Left lung (tissue), 4 donors: ENCODE measurements at regions not wholly inside any gene's neighbourhood (a gene's known extent, or its start where the extent isn't known, plus 50 kb on each side); places are given as distances from the start of the nearest gene placed in this dataset.

Experiments
- ATAC-seq: fragments of 200-7000 bp; cut with Tn5 transposase; one replicate; pipeline ENCODE4 v1.9.1; 2020; ENCODE audit warnings: moderate library complexity
- DNase-seq, 4 donors: peaks; one replicate each; pipeline ENCODE4 v3.0.0-alpha.2; 2013 to 2020
- H3K27ac ChIP-seq, 2 donors: fragments of 200-600 bp; sonication (generic) in 1 of 2; one replicate each; pipeline versions ENCODE4 v1.5.0 to v1.8.0; 2020 to 2021
- H3K27me3 ChIP-seq, 2 donors: fragments of 200-600 bp; sonication (generic) in 1 of 2; one replicate each; pipeline versions ENCODE4 v1.5.0 to v1.8.0; 2020 to 2021
- H3K36me3 ChIP-seq, 2 donors: fragments of 200-600 bp; sonication (generic) in 1 of 2; one replicate each; pipeline versions ENCODE4 v1.5.0 to v1.8.0; 2020 to 2021
- H3K4me1 ChIP-seq, 2 donors: fragments of 200-600 bp; one replicate each; pipeline ENCODE4 v1.8.0; 2021
- H3K4me3 ChIP-seq, 2 donors: fragments of 200-600 bp; sonication (generic) in 1 of 2; one replicate each; pipeline versions ENCODE4 v1.5.0 to v1.8.0; 2020 to 2021; ENCODE audit warnings: mild to moderate bottlenecking in 1 of 2
- H3K9me3 ChIP-seq, 2 donors: fragments of 200-600 bp; sonication (generic) in 1 of 2; one replicate each; pipeline versions ENCODE4 v1.5.0 to v1.8.0; 2020 to 2021
- intact Hi-C, 2 donors: fragments of 100-400 bp; cut with DNase I; formaldehyde crosslinking; loops; one replicate each; pipeline versions ENCODE4 v1.11.2 to v1.14.2; 2022
- TF ChIP-seq, protein P1 (sequence below), 2 donors: fragments of 200-600 bp; sonication (generic) in 1 of 2; IDR thresholded peaks; one replicate each; pipeline versions ENCODE4 v1.5.0 to v1.8.0; 2021; ENCODE audit warnings: antibody characterized with exemption in 2 of 2
- donor health status: DM: no; HTN: yes; CAD: no.
- donor health status: DM: no; HTN: no; CAD: no.

DNA sequence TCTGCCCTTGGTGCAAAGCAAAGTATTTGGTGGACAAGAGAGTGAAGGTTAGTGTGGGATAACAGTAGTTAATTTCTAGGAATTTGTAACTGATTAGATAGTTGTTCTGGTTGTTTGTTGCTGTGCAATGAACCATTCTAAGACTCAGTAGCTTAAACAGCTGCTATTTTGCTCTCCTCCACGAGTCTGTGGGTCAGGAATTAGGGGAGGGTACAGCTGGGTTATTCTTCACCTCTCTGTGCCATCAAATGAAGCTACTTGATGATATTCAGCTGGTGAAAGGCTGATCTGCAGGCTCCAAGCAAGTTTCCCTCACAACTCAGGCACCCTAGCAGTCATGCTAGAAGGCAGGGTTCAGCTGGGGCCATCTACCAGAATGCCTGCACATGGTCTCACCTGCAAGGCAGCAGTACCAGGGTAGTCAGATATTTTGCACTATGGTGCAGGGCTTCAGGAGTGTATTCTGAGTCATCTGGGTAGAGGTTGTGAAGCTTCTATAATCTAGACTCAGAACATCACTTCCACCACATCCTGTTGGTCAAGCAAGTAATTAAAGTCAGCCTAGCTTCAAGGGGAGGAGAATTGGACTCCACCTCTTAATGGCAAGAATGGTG, 159.5 kb upstream of the SLC28A3 start:
- Histone ChIP-seq H3K27me3 (no peaks in the 10 kb centered on the region), H3K9me3 (no peaks in the 10 kb centered on the region), H3K27ac (no peak overlapping the region), H3K4me1 (no peaks in the 10 kb centered on the region), H3K4me3 (no peak overlapping the region), H3K36me3 (no peaks in the 10 kb centered on the region)
- TF ChIP-seq, protein P1, sequence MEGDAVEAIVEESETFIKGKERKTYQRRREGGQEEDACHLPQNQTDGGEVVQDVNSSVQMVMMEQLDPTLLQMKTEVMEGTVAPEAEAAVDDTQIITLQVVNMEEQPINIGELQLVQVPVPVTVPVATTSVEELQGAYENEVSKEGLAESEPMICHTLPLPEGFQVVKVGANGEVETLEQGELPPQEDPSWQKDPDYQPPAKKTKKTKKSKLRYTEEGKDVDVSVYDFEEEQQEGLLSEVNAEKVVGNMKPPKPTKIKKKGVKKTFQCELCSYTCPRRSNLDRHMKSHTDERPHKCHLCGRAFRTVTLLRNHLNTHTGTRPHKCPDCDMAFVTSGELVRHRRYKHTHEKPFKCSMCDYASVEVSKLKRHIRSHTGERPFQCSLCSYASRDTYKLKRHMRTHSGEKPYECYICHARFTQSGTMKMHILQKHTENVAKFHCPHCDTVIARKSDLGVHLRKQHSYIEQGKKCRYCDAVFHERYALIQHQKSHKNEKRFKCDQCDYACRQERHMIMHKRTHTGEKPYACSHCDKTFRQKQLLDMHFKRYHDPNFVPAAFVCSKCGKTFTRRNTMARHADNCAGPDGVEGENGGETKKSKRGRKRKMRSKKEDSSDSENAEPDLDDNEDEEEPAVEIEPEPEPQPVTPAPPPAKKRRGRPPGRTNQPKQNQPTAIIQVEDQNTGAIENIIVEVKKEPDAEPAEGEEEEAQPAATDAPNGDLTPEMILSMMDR (IDR thresholded peaks at IDR 0.05), result no peak
- DNase-seq (no peak), ATAC-seq (no peak)
- intact Hi-C loops, result no loop called here

DNA sequence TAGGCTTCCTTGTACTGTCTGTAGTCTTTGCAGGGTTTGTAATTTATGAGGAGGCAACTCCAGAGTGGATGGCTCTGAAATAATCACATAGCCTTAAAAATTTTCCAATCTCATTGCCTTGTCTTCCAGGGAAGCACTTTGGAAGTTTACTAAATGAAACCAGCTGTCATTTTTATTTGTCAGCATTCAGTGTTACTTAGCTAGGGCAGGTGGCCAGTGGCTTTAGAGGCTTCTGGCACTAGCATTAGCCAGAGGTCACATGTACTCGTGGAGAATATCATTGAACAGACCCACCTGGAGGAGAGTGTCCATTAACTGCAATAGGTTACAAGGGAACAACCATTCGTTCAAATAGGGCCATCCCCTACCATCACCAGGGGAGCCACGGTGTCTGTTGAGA, 160.3 kb upstream of the SLC28A3 start:
- intact Hi-C loops, result no loop called here
- no peaks in the 10 kb centered on the region for H3K36me3 ChIP-seq
- H3K4me1 ChIP-seq, result no peaks in the 10 kb centered on the region
- H3K27ac ChIP-seq, result no peak overlapping the region
- ATAC-seq (no peak), DNase-seq (no peak)
- peaks cover 0 to 2% of the 10 kb centered on the region in 2 donors for H3K9me3 ChIP-seq
- TF ChIP-seq, protein P1 (IDR thresholded peaks at IDR 0.05), result no peak
- no peak overlapping the region for H3K4me3 ChIP-seq
- no peaks in the 10 kb centered on the region for H3K27me3 ChIP-seq

DNA sequence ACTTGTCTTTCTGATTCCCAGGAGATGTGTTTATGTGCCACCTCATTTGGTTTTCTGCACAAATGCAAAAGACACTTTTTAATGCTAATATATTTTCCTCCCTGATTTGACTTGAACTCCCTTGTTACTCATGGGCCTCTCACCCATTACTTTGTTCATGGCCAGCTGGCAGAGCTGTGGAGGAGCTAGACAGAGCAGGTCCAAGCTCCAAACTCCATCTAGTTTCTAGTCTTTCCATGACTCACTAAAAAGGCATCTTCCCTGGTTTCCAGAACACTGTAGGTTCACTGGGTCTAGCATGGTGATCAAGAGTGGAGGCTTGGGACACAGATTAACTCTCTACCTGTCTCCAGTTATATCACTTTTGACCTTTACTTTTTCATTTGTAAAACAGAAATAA, 161.0 kb upstream of the SLC28A3 start:
- Histone ChIP-seq H3K9me3 (peaks cover 0 to 8% of the 10 kb centered on the region in 2 donors), H3K36me3 (no peaks in the 10 kb centered on the region), H3K27me3 (no peaks in the 10 kb centered on the region), H3K27ac (no peak overlapping the region), H3K4me1 (no peaks in the 10 kb centered on the region), H3K4me3 (no peak overlapping the region)
- no peak for ATAC-seq
- no peak for DNase-seq
- TF ChIP-seq, protein P1 (IDR thresholded peaks at IDR 0.05), result no peak
- intact Hi-C loops, result no loop called here

DNA sequence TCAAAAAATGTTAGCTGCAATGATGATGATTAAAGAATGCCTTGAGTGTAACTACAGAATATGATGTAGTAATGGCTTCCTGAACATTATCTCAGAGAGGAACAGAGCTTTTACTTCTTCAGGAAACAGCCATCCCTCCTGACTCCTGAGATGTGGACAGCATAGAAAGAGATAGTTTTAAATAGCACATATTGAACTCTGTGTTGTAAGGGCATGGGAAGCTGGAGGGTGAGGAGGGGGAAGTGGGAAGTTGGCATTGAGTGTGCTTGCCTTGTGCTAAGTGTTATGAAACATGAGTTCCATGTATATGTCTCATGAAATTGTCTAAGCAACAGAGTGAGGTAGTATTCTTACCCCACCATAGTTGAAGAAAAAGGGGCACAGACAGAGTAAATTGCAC, 161.5 kb upstream of the SLC28A3 start:
- Histone ChIP-seq H3K9me3 (peaks cover 0 to 10% of the 10 kb centered on the region in 2 donors), H3K27me3 (no peaks in the 10 kb centered on the region), H3K36me3 (no peaks in the 10 kb centered on the region), H3K27ac (no peak overlapping the region), H3K4me1 (no peaks in the 10 kb centered on the region), H3K4me3 (no peak overlapping the region)
- DNase-seq, result no peak
- TF ChIP-seq, protein P1 (IDR thresholded peaks at IDR 0.05), result no peak
- intact Hi-C loops, result no loop called here
- ATAC-seq, result no peak

DNA sequence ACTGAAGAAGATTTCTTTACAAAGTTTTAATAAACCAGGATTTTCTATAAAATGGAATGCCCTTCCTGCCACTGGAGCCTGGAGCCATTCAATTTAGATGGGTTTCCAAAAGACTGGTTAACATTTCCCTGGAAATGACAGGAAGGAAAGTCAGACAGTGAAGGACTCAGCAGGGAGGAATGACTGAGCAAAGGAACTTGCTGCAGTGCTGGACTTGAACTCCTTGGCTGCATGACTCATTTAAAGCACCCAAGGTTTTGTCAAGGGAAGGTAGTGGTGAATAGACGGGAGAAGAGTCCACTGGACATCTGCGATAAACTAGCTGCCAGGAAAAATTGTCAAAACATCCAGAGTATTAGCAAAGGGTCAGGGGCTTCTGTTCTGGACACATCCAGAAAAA, 163.8 kb upstream of the SLC28A3 start:
- TF ChIP-seq, protein P1 (IDR thresholded peaks at IDR 0.05), result no peak
- Histone ChIP-seq H3K36me3 (no peaks in the 10 kb centered on the region), H3K27me3 (no peaks in the 10 kb centered on the region), H3K9me3 (peaks cover 0 to 21% of the 10 kb centered on the region in 2 donors), H3K4me1 (no peaks in the 10 kb centered on the region), H3K4me3 (no peak overlapping the region), H3K27ac (no peak overlapping the region)
- ATAC-seq, result no peak
- no peak for DNase-seq
- intact Hi-C loops, result no loop called here
